ENCODE measurements at regions not wholly inside any gene's neighbourhood (a gene's known extent, or its start where the extent isn't known, plus 50 kb on each side); places are given as distances from the start of the nearest gene placed in this dataset.

- no peak for DNase-seq
Observed at GRCh38 chr11:80355251-80355650, 914.4 kb upstream of the TENM4 start.

- DNase-seq = no peak
Observed at GRCh38 chr11:80350541-80350940, 909.7 kb upstream of the TENM4 start.

- no peak for DNase-seq
Observed at GRCh38 chr11:80349997-80350396, 909.2 kb upstream of the TENM4 start.

- DNase-seq = no peak
Observed at GRCh38 chr11:80346353-80347059, 905.7 kb upstream of the TENM4 start.

- DNase-seq = no peak
Observed at GRCh38 chr11:80343436-80343835, 902.6 kb upstream of the TENM4 start.

GRCh38 chr11:80338231-80338630, 897.4 kb upstream of the TENM4 start:
- DNase-seq = no peak

- DNase-seq = no peak
Observed at GRCh38 chr11:80331694-80332093, 890.9 kb upstream of the TENM4 start.

- DNase-seq = no peak
Observed at GRCh38 chr11:80330264-80330663, 889.4 kb upstream of the TENM4 start.

- no peak for DNase-seq
Observed at GRCh38 chr11:80328774-80329173, 887.9 kb upstream of the TENM4 start.

- DNase-seq = no peak
Observed at GRCh38 chr11:80327956-80328614, 887.3 kb upstream of the TENM4 start.

GRCh38 chr11:80321786-80322185, 881.0 kb upstream of the TENM4 start:
- no peak for DNase-seq

- no peak for DNase-seq
Observed at GRCh38 chr11:80320765-80321164, 879.9 kb upstream of the TENM4 start.

GRCh38 chr11:80320226-80320625, 879.4 kb upstream of the TENM4 start:
- no peak for DNase-seq

- no peak for DNase-seq
Observed at GRCh38 chr11:80317612-80318011, 876.8 kb upstream of the TENM4 start.

GRCh38 chr11:80315200-80315599, 874.4 kb upstream of the TENM4 start:
- DNase-seq = no peak

GRCh38 chr11:80309301-80309700, 868.5 kb upstream of the TENM4 start:
- DNase-seq = no peak

- no peak for DNase-seq
Observed at GRCh38 chr11:80307676-80308075, 866.8 kb upstream of the TENM4 start.

GRCh38 chr11:80297858-80298632, 857.2 kb upstream of the TENM4 start:
- peak; percentile 3 for DNase-seq

GRCh38 chr11:80293293-80293692, 852.5 kb upstream of the TENM4 start:
- DNase-seq = no peak

GRCh38 chr11:80284946-80285785, 844.3 kb upstream of the TENM4 start:
- no peak for DNase-seq

- no peak for DNase-seq
Observed at GRCh38 chr11:80282643-80283042, 841.8 kb upstream of the TENM4 start.

- DNase-seq = no peak
Observed at GRCh38 chr11:80281194-80281593, 840.4 kb upstream of the TENM4 start.

- DNase-seq = no peak
Observed at GRCh38 chr11:80280737-80281136, 839.9 kb upstream of the TENM4 start.
